RKO (cell line): ENCODE measurements at regions not wholly inside any gene's neighbourhood (a gene's known extent, or its start where the extent isn't known, plus 50 kb on each side); places are given as distances from the start of the nearest gene placed in this dataset.

ENCODE experiments used
- DNase-seq: peaks from one replicate; pipeline ENCODE4 v3.0.0-alpha.2; 2016; ENCODE audit warnings: low spot score

DNA sequence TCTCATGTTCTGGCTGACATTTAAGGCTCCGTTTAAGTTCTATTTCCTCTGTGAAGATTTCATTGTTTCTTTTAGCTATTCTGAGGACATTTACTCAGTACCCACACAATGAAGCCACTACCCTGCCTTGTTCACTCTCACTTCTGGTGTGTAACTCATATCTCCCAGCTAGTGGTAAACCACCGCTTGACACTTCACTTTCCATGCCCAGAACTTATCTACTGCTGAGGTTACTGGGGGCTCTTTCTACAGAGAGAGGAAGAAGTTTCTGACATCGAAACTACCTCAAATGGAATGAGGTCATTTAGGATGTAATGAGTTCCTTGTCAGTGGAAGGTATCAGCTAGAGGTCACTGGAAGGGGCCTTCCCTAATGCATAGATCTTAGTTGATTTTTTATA lies 501.5 kb downstream of the DMAC1 start:
- DNase-seq = no peak

DNA sequence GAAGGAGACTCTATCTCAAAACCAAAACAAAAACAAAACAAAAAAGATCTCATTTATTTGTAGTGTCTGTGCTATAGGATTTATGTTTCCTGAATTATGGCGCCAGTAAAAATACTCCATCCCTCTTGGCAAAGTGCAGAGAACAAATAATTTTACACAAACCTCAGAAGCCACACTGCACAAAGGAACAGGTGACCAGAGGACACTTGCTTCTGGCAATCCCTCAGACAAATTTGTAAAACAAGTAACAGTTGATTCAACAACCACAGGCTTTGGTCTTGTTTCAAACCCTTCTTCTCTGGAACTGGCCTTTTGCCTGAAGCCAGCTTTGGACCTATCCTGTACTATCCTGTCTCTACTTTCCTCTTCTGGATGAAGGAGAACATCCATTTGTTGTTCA lies 502.1 kb downstream of the DMAC1 start:
- no peak for DNase-seq

DNA sequence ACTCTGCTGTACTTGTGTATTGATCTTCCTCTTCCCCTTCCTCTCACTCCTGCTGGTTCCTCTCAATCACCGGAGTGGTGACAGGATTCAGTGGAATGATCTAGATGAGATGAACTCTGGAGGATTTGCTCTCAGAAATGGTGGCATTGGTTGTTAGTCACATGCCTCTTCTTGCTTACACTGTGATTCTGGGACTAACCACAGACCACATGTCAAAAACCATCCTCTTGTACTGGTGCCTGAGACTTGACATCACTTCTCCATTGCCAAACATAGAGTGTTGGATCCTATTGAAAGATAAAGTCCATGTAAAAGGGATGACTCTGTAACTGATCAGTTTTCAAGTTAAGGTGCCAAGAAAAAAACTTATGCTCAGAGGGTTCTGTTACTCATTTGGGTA lies 506.5 kb downstream of the DMAC1 start:
- no peak for DNase-seq

DNA sequence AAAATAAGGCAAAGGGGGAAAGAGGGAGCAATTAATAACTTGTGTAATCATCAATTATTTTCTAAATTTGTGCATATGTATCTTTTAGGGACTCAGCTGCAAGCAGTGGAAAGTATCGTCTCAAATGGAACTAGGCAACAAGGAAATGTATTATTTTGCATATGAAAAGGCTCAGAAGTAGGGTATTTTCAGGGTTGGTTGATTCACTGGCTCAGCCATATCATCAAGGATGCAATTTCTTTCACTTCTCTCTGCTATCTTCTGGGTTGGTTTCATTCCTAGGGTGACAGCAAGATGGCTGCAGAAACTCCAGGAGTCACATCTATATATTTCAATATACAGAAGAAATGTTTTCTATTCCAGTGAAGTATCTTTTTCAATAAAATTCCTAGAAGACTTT lies 509.8 kb downstream of the DMAC1 start:
- DNase-seq = no peak

DNA sequence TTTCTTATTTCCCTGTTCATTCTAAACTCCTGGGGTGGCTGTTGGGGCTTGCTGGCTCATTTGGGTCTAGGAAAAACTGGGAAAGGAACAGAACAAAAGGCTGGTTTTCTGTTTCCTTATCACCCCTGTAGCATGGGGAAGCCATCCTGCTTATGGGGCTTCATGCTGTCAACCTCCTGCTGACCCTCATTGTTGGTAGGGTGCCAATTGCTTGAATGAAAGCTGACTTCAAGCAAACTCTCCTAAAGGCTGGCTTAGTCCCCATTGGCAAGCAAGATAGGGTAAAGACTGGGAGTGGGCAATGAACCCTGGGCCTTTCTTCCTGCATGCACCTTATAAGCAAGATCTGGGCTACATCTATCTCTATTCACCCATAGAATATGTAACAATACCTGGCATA lies 511.6 kb downstream of the DMAC1 start:
- no peak for DNase-seq

DNA sequence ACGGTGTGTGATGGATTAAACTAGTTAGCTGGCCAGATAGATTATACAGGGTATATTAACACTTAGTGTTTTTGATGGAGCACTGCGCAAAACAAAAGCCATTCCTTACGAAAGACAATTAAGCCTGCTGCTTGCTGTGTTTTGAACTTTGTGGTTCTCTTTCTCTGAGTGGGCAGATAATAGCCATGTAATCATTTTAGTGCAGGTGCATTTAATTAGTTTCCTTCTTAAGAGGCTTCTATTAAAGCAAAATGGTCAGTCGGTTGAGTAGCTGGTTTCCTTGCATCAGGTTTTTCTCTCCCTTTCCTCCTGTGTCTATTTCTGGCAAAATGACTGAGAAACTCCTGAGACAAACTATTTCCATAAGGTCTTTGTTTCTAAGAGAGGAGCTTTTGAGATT lies 512.5 kb downstream of the DMAC1 start:
- no peak for DNase-seq

DNA sequence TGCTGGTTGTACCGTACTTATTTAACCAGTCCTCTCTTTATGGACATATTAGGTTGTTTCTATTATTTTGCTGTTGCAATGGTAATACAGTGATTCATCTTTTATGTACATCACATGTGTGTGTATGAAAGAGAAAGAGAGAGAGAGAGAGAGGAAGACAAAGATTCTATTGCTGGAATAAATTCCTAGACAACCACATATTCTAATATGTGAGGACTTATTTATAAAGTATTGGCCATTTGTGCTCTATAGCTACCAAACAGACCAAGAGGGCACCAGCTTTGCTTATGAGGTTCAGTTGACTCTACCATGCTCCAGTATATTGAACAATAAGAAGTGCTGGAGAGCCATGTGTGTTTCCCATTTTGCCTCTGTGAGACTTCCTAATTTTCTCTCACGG lies 513.5 kb downstream of the DMAC1 start:
- DNase-seq = no peak

DNA sequence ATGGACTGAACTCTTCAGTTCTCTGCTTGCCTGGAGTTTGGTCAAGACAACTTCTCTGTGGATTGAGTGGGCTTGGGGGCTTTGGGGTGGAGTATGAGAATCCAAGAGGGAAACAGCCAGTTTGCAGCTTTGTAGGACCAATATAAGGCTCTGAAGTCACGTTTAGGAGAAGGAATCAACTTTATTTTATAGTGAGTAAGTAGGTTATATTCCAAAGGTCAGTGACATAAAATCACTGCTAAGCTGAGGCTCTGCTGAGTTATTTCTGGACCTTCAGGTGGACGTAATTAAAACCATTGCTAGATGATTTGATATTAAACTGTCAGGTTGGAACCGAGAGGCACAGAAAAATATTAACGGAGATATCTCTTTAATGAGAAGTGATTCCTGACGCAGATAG lies 514.4 kb downstream of the DMAC1 start:
- DNase-seq = no peak

DNA sequence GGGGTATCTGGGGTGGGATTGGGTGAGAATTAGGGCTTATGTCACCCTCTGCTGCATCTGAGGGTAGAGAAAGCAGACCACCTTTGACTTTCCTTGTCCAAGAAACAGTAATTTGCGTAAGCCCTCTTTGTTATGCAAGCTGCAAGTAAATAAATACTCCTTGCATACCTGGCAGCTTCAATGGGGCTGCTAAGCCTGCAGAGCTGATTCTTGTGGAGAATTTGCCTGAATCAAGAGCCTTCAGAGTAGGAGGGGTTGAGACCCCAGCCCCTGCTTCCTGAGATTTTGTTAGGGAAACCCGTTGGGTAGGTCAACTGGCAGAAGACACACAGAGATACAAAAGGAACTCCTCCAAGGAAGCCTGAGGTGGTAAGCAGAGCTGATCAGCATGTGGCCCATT lies 515.1 kb downstream of the DMAC1 start:
- no peak for DNase-seq

DNA sequence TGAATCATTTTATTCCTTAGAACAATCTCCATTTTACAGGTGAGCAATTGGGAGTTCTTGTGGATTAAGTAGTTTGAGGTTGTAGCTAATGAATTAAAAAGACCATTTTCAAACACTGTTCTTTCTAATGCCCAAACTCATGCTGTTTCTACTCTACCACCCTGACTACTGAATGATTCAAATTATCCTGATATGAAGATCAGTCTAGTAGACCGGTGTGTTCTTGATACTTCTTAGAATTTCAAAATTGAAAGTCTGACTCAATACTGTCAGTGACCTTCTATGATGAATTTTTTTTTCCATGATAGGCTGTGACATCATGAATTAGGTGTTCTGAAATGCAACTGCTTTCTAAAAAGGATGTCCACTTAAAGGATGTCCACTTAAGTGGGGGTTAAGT lies 515.5 kb downstream of the DMAC1 start:
- no peak for DNase-seq

DNA sequence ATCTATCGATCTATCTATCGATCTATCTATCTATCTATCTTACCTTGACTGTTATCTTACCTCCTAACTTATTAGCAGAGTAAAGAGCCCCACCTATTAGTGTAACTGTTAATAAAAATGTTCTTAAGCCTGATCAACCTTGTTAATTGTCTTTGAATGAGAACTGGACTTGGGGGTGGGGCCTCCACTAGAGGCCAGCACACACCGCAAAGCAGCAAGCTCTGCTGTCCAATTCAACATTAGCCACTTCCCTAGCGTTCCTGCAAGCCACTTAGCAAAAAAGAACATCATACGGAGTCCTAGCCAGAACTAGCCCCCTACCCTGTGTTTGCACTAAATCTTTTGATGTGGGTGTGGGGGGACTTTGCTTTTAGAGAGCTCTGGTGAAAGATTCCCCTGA lies 515.8 kb downstream of the KDM4C start:
- DNase-seq = no peak

DNA sequence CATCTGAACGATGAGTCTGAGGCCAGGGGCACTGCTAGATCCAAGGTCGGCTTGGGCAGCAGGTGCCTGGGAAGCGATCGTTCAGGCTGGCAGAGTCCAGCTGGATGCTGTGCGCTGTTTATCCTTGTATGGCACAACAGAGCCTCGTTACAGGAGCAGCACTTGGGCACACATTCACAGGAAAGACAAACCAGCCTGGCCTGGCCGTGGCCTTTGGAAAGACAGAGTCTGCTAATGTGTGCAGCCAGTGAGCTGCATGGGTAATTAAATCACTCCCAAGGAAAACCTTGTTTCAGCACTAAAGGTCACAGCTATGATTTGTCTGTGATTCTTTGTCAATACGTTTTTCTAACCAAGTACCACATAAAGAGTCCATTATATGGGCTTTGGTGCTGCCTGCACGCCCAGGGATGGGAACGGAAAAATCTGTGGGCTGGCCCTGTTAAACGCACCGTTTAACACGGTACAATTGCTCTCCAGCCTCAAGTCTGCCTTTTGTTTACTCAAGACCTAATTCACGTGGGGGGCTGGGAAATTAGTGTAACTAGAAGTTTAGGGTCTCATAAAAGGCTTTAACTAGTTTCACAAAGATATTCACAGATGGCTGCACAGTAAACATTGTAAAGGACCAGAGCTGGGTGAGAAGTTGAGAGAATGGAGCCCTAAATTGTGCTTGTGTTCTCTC lies 509.3 kb downstream of the KDM4C start:
- DNase-seq = no peak

DNA sequence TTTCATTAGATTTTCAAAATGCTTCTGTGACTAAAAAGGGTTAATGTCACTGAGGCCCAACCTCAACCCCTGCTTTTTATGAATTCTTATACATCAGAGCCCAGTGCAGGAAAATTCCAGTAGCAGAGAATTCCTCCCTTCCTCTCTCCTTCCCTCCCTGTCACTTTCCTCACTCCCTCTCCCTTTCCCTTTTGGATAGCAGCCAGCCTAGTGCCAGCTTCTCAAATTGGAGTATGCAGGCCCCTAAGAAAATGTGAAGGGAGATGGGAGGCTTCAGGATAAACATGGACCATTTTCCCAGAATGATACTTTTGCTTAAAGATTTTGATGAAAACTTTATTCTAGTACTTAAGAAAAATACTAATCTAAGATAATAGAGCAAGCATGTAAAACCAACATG lies 507.4 kb downstream of the KDM4C start:
- DNase-seq = no peak

DNA sequence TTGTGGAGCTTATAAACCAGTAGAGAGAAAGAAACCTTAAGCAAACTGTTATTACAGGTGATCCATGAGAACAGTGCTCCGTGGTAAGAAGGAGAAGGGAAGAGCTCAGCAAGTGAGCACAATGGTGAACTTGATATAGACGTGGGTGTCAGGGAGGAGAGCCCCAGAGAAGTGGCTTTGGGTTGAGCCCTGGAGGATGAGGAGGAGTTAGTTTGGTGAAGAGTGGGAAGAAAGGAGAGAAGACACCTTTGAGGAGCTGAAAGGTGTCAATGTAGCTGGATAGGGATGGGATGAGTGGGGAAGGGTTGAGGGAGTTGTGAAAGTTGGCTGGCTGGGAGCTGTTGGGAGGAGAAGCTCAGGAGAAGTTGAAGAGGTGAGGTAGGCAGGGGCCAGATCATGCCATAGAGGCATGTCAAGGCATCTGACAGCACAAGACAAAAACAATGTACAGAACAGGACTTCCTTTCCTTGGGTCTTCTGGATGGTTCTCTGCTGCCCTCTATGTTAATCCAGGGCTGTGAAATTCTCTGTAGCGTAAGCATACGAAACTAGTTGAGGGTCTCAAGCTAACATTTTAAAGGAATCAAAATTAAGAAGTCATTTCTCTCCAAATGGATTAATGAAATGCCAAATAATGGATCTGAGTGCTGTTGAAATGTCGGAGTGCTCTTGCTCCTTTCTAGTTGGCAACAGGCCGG lies 501.9 kb downstream of the KDM4C start:
- DNase-seq = no peak

DNA sequence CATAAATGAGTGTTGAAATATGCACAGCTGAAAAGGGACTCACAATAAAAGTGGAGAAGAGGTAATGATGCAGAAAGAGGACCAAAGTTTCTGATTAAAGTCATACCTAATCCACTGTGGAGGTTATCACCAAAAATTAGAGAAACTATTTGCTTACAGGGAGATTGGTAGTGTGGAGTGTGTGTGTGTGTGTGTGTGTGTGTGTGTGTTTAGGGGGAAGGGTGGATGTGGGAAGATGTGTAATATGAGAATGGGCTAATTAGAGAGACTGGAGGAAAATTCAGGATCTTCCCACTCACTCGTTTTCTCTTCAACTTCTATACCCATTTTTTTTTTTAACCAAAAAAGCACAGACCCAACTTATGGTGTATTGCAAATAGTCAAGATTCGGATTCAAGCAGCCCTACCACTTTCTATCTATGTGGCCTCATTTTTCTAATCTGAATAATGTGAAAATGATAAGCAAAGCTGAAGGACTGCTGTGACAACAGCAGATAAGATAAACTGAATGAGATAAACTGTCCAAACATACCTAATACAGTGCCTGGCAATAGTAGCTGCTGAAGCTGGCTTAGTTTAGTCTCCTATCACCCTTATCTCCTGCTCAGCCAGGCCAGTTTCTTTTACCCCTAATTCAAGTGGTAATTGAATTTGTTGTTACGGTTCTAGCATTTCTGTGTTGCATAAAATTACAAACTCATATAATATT lies 501.1 kb downstream of the KDM4C start:
- DNase-seq = no peak

DNA sequence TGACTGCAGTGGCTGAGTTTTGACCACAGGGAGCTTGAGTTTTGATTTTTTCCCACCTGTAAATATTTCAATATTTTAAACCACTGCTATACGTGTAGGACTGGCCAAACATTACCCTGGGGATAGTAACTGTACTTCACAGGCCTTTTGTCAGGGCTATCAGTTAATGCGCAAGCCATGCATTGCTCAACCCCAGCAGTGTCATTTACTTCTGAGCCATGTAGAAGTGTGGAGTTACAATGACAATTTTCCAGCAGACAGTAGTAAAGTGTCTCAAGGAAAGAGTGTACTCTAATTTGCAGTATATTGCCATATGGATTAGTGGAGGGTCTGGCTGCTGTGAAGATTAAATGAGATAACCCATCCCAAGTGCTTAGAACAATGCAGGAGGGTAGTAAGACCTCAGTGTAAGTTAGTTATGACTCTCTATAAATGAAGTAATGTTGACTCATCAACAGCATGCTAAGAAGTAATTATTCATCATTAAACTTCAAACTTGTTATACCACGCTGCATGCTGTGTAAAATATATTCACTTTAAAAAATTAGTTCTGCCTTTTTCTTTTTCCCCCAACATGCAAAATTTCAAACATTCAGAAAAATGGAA lies 489.2 kb downstream of the KDM4C start:
- DNase-seq = peak; percentile 66

DNA sequence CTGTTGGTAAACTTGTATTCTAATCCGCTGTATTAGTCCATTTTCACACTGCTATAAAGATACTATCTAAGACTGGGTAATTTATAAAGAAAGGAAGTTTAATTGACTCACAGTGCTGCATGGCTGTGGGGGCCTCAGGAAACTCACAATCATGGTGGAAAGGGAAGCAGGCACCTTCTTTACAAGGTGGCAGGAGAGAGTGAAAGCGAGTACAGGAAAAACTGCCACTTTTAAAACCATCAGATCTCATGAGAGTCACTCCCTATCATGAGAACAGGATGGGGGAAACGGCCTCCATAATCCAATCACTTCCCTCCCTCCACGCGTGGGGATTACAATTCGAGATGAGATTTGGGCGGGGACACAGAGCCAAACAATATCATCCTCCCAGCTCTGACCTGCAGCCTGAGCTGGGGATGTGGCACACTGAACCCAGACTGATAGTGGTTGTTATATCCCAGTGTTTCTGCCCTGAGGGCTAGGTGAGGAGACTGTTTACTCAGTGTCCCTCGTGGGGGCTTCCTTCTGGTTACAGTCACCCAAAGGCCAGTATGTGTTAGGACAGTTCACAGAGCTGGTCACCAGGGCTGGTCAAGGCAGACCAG lies 488.3 kb downstream of the KDM4C start:
- DNase-seq = no peak

DNA sequence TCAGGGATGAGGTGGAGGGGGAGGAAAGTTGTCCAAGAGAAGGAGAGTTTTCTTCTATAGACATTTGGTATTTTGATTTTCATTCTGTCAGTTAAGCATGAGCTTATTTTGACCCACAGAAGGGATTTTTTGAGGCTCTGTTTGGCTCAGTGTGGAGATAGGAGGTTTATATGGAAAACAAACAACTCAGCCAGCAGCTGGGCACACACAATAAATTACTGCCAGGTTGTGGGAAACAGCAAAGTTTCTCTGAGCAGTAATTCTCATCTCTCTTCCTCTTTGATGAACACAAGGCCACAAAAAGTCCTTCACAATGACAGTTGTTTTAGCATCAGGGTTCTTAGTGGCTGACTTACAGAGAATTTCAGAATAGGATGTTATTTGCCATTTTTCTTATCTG lies 486.1 kb downstream of the KDM4C start:
- DNase-seq = no peak

DNA sequence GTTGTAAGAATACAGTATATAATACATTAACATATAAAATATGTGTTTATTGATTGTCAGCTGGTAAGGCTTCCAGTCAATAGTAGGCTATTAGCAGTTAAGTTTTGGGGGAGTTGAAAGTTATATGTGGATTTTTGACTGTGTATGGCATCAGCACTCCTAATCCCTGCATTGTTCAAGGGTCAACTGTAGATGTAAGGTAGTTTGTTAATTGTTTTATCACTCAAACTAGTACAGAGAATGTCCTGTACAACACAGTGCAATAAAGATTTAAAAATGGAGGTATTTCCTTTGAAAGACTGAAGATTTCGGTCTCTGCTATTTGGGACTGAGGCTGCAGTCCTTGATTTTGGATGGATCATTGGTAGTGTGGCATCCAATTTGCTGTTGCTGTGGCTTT lies 484.4 kb downstream of the KDM4C start:
- DNase-seq = no peak

DNA sequence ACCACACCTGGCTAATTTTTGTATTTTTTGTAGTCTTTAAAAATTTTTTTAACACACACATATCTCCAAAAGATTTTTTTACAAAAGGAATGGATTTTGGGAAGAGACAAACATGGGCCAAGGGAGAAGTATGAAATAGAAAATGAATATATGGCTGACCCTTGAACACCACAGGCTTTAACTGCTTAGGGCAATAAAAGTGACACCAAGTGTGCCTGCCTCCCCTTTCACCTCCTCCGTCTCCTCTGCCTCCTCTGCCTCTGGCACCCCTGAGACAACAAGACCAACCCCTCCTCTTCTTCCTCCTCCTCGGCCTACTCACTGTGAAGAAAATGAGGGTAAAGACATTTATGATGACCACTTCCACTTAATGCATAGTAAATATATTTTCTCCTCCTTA lies 483.9 kb downstream of the KDM4C start:
- no peak for DNase-seq

DNA sequence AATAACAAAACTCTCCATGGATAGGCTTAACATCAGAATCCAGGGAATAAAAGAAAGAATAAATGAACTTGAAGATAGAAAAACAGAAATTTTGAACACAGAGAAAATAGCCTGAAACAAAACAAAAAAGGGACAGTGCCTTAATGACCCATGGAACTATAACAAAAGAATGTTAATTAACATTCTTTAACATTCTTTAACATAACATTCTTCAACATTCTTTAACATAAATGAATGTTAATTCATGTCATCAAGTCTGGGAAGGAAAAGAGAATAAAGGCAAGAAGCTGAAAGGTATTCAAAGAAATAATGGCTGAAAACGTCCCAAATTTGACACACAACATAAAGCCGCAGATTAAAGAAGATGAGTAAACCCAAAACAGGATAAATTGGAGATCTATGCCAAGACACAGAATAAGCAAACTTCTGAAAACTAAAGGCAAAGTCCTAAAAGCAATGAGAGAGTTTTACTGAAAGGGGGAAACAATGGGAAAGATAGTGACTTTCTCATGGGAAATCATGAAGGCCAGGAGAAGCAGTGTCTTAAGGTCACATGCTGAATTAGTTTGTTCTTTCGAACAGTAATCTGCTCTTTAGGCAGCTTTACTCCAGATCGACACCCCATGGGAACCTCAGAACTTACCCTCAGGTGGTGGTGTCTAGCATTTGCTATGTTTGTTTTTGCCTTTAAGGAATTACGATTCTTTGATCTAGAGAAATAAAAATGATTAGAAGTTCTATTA lies 483.0 kb downstream of the KDM4C start:
- no peak for DNase-seq

DNA sequence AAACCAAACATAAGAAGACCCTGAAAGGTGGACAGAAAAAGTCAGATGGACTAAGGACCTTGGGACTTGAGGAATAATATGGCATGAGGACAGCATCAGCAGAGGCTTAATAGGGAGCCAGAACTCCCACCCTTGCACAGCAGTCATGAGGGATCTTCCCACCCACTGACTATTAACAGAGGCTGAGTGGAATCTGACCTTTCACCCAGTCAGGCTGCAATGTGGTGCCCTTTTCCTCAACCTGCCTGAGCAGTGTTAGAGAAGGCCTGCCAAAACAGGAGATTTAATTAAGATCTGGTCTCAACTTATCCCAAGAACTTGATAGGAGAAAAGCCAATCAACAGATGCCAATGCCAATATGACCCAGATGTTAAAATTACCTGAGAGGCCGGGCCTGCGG lies 481.9 kb downstream of the KDM4C start:
- DNase-seq = no peak
